ENCODE measurements at regions not wholly inside any gene's neighbourhood (a gene's known extent, or its start where the extent isn't known, plus 50 kb on each side); places are given as distances from the start of the nearest gene placed in this dataset.
"Not testable (repeated sequence)": the region's sequence is repeated elsewhere in the genome, so short reads cannot be mapped to it uniquely, and the experiment has no call there.

GRCh38 chr2:143950704-143951103 is 569.2 kb downstream of the ZEB2 start:
- DNase-seq (ENCODE audit: low read depth): no peak

GRCh38 chr2:143949121-143949848 is 570.6 kb downstream of the ZEB2 start:
- DNase-seq (ENCODE audit: low read depth): no peak

- no peak for DNase-seq (ENCODE audit: low read depth)
Observed at GRCh38 chr2:143948710-143949109, 571.2 kb downstream of the ZEB2 start.

DNA sequence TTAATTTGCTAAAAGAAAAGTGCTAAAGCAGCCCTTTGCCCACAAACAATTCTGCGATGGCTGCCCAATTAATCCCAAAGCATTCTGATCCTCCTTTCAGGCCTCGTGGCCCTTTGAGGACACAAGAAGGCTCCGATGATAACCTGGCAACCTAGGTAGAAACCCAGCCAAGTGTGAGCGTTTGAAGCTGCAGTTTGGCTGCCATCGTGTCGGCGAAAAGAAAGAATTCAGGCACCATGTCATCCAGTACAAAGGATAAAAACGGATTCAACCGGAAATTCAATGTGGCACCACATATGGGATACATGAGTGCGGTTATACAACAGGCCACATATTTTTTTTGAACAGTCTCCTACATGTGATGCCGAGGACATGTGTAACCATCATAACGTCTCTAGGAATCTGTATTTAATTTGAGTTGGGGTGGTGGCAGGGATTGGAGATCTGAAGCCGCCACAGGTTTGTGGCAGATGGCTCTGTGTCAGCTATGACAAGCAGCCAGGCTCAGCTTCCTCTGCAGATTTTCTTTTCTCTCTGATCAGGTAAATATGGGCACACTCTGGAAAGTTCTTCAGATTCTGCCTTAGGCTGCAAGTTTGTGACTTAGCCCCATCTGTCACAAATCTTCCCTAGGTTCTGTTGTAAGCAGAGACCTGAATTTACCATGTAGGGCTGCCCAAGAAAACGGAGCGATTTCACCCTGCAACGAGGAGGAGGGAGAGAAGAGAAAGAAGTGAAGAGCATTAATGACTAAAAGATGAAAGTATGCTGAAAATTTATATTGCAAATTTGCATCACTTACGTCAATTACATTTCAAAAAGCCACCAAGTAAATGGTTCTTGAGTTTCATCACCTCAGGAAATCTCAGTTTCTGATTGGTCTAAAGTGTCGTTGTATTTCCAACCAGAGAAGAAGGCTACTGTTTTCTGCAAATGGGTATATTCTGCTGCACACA is 573.2 kb downstream of the ZEB2 start:
- no peak for DNase-seq (ENCODE audit: low read depth)

- DNase-seq (ENCODE audit: low read depth): no peak
Observed at GRCh38 chr2:143942486-143942885, 577.4 kb downstream of the ZEB2 start.

DNA sequence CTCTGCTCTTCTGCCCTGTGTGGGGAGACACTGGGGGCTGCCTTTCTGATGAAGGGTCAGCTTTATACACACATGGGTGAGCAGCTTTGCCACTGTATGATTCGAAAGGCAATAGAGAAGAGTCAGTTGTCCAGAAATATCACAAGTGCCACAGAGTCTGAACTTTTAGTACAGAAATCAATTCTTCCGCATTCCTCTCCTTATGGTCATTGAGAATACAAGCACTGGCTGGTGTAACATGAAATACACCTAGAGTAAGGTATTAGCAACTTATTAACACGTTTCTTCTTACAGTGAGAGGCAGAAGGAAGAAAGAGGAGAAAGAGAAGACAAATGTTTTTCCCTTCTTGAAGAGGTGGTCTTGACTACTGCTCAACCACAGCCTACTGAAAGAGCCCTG is 579.2 kb downstream of the ZEB2 start:
- no peak for DNase-seq (ENCODE audit: low read depth)

DNA sequence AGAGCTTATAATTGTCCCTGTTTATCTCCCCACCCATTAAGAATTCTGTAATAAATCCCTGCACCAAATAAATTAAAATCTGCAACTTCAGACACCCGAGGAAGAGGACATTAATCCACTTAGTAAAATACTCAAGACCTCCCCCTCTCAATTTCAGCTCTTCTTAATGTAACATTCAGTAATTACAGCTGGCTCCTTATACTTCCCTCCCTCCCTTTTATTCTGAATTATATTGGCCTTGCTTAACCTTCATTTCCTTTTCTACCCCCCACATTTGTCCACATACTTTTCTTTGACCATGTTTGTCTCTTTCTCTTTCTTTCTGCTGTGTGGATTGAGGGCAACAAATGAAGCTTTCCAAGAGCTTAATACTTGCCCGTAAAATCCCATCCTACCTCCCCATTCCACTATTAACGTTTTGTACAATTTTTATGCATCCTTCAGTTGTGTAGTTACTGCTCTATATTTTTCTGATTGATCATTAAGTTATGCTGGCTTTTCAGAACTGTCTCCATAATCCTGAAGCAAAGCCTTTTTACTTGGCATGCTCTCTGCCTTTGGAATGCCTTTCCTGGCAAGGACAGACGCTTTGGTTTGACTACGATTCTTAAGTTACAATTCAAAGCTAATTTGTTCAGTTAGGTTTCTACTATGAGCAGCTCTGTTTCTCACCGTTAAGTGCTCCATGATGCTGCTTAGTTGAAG is 580.1 kb downstream of the ZEB2 start:
- DNase-seq (ENCODE audit: low read depth): no peak

DNA sequence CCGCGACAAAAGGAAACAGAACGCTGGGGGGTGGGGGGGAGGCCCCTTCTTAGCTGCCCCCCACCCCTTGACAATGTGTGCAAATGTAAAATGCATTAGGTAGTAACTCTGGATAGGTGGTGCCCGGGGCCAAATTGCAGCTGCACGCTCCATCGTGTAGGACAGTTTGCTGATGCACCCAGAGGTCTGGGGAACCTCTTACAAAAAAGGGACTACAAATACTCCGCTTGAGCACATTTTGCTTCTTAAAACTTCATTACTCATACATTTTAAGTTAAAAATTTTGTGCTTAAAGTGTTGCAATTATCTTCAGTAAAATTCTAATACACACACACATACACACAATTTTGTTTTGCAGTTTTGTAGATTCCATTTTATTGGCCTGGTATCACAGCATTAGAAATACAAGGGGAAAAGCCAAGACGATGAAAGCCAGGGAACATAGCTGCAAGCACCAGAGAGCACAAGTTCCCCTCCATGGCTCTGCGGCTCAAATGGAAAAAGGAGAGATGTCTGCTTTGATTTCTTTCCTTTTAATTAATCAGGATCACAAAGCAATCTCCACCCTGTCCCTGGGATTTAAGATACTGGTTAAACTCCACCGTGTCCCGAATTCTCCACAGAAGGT is 582.1 kb downstream of the ZEB2 start:
- no peak for DNase-seq (ENCODE audit: low read depth)

GRCh38 chr2:143936848-143937722 is 582.8 kb downstream of the ZEB2 start:
- DNase-seq (ENCODE audit: low read depth): no peak

GRCh38 chr2:143936538-143936847 is 583.4 kb downstream of the ZEB2 start:
- no peak for DNase-seq (ENCODE audit: low read depth)

- no peak for DNase-seq (ENCODE audit: low read depth)
Observed at GRCh38 chr2:143935482-143935752, 584.5 kb downstream of the ZEB2 start.

GRCh38 chr2:143934626-143935481 is 585.1 kb downstream of the ZEB2 start:
- no peak for DNase-seq (ENCODE audit: low read depth)

DNA sequence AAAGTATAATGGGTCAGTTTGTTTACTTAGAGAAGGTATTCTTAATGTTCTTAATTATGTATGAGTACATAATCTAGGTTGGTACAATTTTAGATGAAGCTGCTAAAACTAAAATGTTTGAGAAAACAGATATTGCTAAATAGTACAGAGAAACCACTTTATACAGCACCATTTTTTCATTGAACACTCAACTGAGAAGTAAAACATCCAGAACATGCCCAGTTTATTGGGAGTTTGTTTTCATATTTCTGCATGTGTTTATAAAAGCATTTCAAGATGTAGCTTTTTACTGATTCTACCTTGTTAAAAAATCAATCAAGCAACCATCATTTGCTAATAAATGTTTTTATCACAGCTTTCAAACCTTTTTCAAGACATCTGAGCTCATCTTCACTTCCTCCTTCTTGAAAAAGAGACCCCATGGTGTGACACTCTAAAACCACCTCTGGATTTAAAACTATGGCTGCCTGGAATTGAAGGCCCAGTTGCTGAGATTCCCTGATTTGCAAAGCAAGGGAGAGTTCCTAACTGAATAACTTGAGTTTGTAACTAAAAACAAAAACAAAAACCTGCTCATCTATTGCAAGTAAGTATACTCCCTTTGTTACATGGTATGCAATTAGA is 585.9 kb downstream of the ZEB2 start:
- DNase-seq (ENCODE audit: low read depth): no peak

DNA sequence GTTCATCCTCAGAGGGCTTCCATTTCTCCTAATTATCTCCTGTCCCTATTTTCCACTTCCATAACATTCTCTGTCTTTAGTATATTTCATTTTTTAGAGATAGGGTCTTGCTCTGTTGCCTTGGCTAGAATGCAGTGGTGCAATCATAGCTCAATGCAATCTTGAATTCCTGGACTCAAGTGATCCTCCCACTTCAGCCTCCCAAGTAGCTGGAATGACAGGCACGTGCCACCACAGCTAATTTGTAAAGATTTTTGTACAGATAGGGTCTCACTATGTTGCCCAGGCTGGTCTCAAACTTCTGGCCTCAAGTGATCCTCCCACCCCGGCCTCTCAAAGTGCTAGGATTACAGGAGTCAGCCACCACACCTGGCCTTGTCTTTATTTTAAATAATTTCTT is 589.0 kb downstream of the ZEB2 start:
- DNase-seq (ENCODE audit: low read depth): no peak

DNA sequence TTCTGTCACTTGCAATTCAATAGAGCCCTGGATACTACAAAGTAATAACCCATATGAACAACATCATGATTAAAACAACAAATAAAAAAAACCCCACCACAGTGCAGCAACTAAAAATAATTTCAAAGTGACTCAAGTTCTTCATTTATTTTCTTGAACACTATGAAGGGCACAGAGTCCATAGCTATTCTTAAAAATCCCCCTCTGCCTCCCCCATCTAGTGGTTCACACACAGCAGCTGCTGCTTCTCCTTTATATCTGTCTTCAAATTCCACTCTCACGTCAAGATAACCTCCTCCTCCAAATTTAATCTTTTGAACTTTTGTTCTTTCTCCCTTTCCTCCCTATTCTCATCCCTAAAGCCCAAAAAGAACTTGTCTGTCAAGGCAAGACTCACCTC is 591.3 kb downstream of the ZEB2 start:
- no peak for DNase-seq (ENCODE audit: low read depth)

DNA sequence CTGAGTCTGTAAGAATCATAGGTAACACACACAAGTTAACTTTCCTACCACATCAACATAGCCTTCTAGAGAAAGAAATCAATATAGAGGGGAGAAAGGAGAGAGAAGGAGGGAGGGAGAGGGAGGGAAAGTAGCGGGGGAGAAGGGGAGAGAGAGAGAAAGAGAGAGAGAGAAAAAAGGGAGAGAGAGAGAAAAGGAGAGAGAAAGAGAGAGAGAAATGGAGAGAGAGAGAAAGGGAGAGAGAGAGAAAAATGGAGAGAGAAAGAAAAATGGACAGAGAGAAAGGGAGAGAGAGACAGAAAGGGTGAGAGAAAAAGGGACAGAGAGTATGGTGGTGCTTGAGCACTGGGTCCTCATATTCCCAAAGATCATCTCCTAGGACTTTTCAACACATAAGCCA is 591.7 kb downstream of the ZEB2 start:
- DNase-seq (ENCODE audit: low read depth): no peak

GRCh38 chr2:143926736-143927135 is 593.2 kb downstream of the ZEB2 start:
- no peak for DNase-seq (ENCODE audit: low read depth)

DNA sequence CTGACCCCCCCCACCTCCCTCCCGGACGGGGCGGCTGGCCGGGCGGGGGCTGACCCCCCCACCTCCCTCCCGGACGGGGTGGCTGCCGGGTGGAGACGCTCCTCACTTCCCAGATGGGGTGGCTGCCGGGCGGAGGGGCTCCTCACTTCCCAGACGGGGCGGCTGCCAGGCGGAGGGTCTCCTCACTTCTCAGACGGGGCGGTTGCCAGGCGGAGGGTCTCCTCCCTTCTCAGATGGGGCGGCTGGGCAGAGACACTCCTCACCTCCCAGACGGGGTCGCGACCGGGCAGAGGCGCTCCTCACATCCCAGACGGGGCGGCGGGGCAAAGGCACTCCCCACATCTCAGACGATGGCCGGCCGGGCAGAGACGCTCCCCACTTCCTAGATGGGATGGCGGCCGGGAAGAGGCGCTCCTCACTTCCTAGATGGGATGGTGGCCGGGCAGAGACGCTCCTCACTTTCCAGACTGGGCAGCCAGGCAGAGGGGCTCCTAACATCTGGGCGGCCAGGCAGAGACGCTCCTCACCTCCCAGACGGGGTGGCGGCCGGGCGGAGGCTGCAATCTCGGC is 597.6 kb downstream of the ZEB2 start:
- DNase-seq (ENCODE audit: low read depth): not testable (repeated sequence)

DNA sequence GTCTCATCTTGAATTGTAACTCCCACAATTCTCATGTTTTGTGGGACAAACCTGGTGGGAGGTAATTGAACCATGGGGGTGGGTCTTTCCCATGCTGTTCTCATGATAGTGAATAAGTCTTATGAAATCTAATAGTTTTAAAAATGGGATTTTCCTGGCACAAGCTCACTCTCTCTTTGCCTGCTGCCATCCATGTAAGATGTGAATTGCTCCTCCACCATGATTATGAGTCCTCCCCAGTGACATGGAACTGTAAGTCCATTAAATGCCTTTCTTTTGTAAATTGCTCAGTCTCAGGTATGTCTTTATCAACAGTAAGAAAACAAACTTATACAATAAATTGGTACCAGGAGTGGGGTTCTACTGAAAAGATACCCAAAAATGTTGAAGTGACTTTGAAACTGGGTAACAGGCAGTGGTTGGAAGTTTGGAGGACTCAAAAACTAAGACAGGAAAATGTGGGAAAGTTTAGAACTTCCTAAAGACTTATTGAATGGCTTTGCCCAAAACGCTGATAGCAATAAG is 601.4 kb downstream of the ZEB2 start:
- DNase-seq (ENCODE audit: low read depth): no peak

- no peak for DNase-seq (ENCODE audit: low read depth)
Observed at GRCh38 chr2:143916781-143917180, 603.1 kb downstream of the ZEB2 start.

All from activated T-helper 9 cell treated with anti-CD3 and anti-CD28 coated beads, Interleukin-2, amount 50 U/mL, for 16 hours (primary cell).